Skeletal muscle tissue (tissue), 3 donors: ENCODE measurements at regions not wholly inside any gene's neighbourhood (a gene's known extent, or its start where the extent isn't known, plus 50 kb on each side); places are given as distances from the start of the nearest gene placed in this dataset.

Source experiments
- H3K27ac ChIP-seq: one replicate; pipeline ENCODE4 v1.7.0; 2013; ENCODE audit warnings: mild to moderate bottlenecking, low read depth, low read length, inconsistent platforms
- H3K27me3 ChIP-seq, 3 donors: one replicate each; pipeline ENCODE4 v1.7.0; 2013; ENCODE audit warnings: low read length in 3 of 3; ENCODE audit not compliant: control insufficient read depth in 3 of 3, insufficient read depth in 3 of 3
- H3K36me3 ChIP-seq, 3 donors: one replicate each; pipeline ENCODE4 v1.7.0; 2013; ENCODE audit warnings: low read length in 3 of 3; ENCODE audit not compliant: control insufficient read depth in 3 of 3, insufficient read depth in 3 of 3
- H3K4me1 ChIP-seq, 3 donors: one replicate each; pipeline ENCODE4 v1.7.0; 2013; ENCODE audit warnings: low read length in 3 of 3, mild to moderate bottlenecking in 3 of 3; ENCODE audit not compliant: control insufficient read depth in 3 of 3, insufficient read depth in 3 of 3
- H3K4me3 ChIP-seq, 3 donors: one replicate each; pipeline ENCODE4 v1.7.0; 2013; ENCODE audit warnings: low read length in 3 of 3
- H3K9ac ChIP-seq, 3 donors: one replicate each; pipeline ENCODE4 v1.7.0; 2013; ENCODE audit warnings: low read length in 3 of 3, mild to moderate bottlenecking in 3 of 3, moderate library complexity in 2 of 3, low read depth in 1 of 3
- H3K9me3 ChIP-seq, 3 donors: one replicate each; pipeline ENCODE4 v1.7.0; 2013; ENCODE audit warnings: low read length in 3 of 3; ENCODE audit not compliant: control insufficient read depth in 3 of 3
- donor health status: Osteomylitis.

DNA sequence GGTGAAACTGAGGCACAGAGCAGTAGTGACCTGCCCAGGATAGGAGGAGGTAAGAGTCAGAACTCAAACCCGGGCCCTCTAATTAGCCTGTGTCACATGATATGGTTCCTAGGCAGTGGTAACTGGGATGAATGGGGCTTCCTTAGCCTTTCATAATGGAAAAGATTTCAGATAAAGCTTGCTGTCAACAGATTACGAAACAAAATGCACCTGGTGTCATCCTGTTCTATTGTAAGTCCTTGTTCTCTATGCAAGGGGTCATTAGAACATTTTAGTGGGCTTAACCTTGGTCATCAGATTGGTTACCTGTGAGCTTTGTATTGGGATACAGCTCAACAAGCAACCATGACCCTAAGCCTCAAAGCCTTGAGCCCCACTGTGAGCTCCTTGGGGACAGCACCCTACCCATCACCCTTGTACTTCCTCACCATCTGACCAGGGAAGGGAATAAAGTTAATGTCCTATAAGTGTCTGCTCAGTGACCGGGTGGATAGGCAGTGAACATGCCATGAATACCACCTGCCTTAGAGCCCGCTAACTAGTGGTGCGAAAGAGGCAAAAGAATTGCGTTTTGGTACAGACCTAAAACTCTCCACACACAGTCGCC lies 70.3 kb upstream of the RMDN2 start:
- H3K4me1 ChIP-seq = peaks cover 19 to 24% (median 22%) of the 10 kb centered on the region in 3 donors

GRCh38 chr2:37855283-37856041 lies 69.6 kb upstream of the RMDN2 start:
- Histone ChIP-seq H3K9me3 (peaks cover 0 to 4% (median 3%) of the 10 kb centered on the region in 3 donors), H3K9ac (peak overlapping the region in 2 of 3 donors; percentile 13 to 33), H3K27me3 (no peaks in the 10 kb centered on the region), H3K4me3 (peak overlapping the region; percentile 13 to 57 (median 24)), H3K4me1 (peaks cover 19 to 24% (median 22%) of the 10 kb centered on the region in 3 donors), H3K27ac (peak overlapping the region; percentile 58), H3K36me3 (no peaks in the 10 kb centered on the region)

More for the DNA sequence above, 70.3 kb upstream of the RMDN2 start:
- Histone ChIP-seq H3K27me3 (no peaks in the 10 kb centered on the region), H3K27ac (peak overlapping the region; percentile 58), H3K4me3 (peak overlapping the region; percentile 13 to 57 (median 24)), H3K36me3 (no peaks in the 10 kb centered on the region), H3K9ac (peak overlapping the region in 1 of 3 donors; percentile 33), H3K9me3 (peaks cover 0 to 4% (median 3%) of the 10 kb centered on the region in 3 donors)

- H3K9me3 ChIP-seq = peaks cover 0 to 4% (median 3%) of the 10 kb centered on the region in 3 donors
- no peaks in the 10 kb centered on the region for H3K27me3 ChIP-seq
- no peaks in the 10 kb centered on the region for H3K36me3 ChIP-seq
- H3K9ac ChIP-seq = no peak overlapping the region
- H3K4me1 ChIP-seq = peaks cover 19 to 24% (median 22%) of the 10 kb centered on the region in 3 donors
- H3K4me3 ChIP-seq = no peak overlapping the region
- H3K27ac ChIP-seq = peak overlapping the region; percentile 58
These were observed 68.9 kb upstream of the RMDN2 start for GRCh38 chr2:37856101-37856751.

DNA sequence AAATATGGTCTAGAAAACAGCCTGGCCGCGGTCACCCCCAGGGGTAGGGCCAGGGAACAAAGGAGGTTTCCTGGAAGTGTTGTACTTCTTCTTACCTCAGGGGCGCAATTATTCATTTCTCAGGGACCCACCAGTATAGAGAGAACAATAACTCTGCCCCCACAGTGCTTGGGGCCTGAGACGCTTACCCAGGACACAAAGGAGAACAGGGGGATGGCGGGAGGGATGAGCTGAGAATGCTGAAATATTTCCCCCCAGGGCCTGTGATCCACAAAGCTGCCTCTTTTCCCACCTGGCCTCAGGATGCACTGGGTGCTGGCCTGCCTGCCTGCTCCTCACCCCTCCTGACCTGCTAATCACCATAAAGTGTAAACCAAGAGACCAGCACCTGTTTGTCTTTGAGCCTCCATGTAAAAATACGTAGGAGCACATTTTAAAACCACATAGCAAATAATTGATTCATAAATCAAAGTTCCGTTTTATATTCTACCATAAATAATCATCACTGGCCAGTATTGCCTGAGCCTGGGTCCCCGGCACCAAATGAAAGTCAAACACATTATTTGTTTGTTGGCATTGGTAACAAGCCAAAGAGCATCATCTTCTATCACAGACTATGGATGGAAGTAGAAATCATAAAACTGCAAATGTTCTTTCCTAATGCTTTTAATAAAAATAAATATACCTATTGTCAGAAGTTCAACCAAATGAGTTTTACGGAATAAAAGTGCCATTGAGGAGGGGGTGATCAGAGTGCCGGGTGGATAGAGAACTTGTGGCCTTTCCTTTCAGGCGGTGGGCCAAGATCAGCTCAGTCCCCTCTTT lies 67.3 kb upstream of the RMDN2 start:
- H3K4me1 ChIP-seq = peaks cover 19 to 24% (median 22%) of the 10 kb centered on the region in 3 donors
- H3K4me3 ChIP-seq = no peak overlapping the region
- H3K27me3 ChIP-seq = peaks cover 0 to 4% (median 0%) of the 10 kb centered on the region in 3 donors
- H3K27ac ChIP-seq = no peak overlapping the region
- peaks cover 0 to 4% (median 3%) of the 10 kb centered on the region in 3 donors for H3K9me3 ChIP-seq
- no peak overlapping the region for H3K9ac ChIP-seq
- H3K36me3 ChIP-seq = no peaks in the 10 kb centered on the region

- H3K4me3 ChIP-seq = no peak overlapping the region
- peaks cover 19 to 24% (median 22%) of the 10 kb centered on the region in 3 donors for H3K4me1 ChIP-seq
- no peak overlapping the region for H3K27ac ChIP-seq
- H3K27me3 ChIP-seq = peaks cover 0 to 4% (median 0%) of the 10 kb centered on the region in 3 donors
- no peak overlapping the region for H3K9ac ChIP-seq
- H3K9me3 ChIP-seq = peaks cover 0 to 4% (median 3%) of the 10 kb centered on the region in 3 donors
- H3K36me3 ChIP-seq = no peaks in the 10 kb centered on the region
These were observed 66.7 kb upstream of the RMDN2 start for GRCh38 chr2:37858400-37858711.

GRCh38 chr2:37858725-37859267 lies 66.3 kb upstream of the RMDN2 start:
- H3K9me3 ChIP-seq = peaks cover 0 to 4% (median 3%) of the 10 kb centered on the region in 3 donors
- H3K27ac ChIP-seq = no peak overlapping the region
- peaks cover 19 to 24% (median 22%) of the 10 kb centered on the region in 3 donors for H3K4me1 ChIP-seq
- no peaks in the 10 kb centered on the region for H3K36me3 ChIP-seq
- no peak overlapping the region for H3K9ac ChIP-seq
- H3K27me3 ChIP-seq = peaks cover 0 to 4% (median 0%) of the 10 kb centered on the region in 3 donors
- H3K4me3 ChIP-seq = no peak overlapping the region

- peaks cover 0 to 4% (median 0%) of the 10 kb centered on the region in 3 donors for H3K27me3 ChIP-seq
- H3K9me3 ChIP-seq = peaks cover 0 to 4% (median 3%) of the 10 kb centered on the region in 3 donors
- peaks cover 2 to 6% (median 5%) of the 10 kb centered on the region in 3 donors for H3K4me1 ChIP-seq
- H3K4me3 ChIP-seq = no peak overlapping the region
- no peak overlapping the region for H3K9ac ChIP-seq
- H3K27ac ChIP-seq = no peak overlapping the region
- no peaks in the 10 kb centered on the region for H3K36me3 ChIP-seq
These were observed 62.5 kb upstream of the RMDN2 start for GRCh38 chr2:37862620-37863019.

- Histone ChIP-seq H3K9ac (no peak overlapping the region), H3K4me1 (peaks cover 2 to 6% (median 2%) of the 10 kb centered on the region in 3 donors), H3K4me3 (no peak overlapping the region), H3K9me3 (peaks cover 0 to 2% (median 1%) of the 10 kb centered on the region in 3 donors), H3K27ac (no peak overlapping the region), H3K27me3 (peaks cover 0 to 4% (median 0%) of the 10 kb centered on the region in 3 donors), H3K36me3 (no peaks in the 10 kb centered on the region)
These were observed 60.9 kb upstream of the RMDN2 start for GRCh38 chr2:37864217-37864616.

DNA sequence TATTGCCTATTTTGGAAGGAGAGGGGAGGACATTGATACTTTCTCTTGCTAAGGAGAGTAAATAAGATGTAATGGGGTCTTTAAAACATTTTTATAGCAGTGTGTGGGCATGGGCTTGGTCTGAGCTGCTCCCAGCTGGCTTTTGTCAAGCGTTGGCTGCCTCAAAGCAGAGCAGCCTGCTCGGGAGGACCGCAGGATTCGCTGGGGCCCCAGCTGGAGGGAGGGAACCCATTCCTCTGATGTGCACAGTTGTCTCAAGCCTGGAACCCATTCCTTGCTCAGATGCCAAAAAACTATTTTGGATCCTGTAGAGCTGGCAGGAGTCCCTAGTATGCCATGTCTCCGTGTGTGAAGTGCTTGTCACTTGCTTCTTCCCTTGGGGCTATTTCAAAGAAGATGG lies 59.4 kb upstream of the RMDN2 start:
- Histone ChIP-seq H3K27me3 (peaks cover 0 to 4% (median 0%) of the 10 kb centered on the region in 3 donors), H3K4me1 (peaks cover 2 to 6% (median 2%) of the 10 kb centered on the region in 3 donors), H3K9ac (no peak overlapping the region), H3K36me3 (no peaks in the 10 kb centered on the region), H3K27ac (no peak overlapping the region), H3K9me3 (no peaks in the 10 kb centered on the region), H3K4me3 (no peak overlapping the region)
